MCF 10A (cell line): ENCODE measurements at regions not wholly inside any gene's neighbourhood (a gene's known extent, or its start where the extent isn't known, plus 50 kb on each side); places are given as distances from the start of the nearest gene placed in this dataset. TPM values are rescaled to one million over a fixed set of nuclear protein-coding genes. Genes with fewer than 3 reads are reported as not detected.

Experiments used
- BruUV-seq: library from RNA; stranded (reverse); fragments of 400-500 nt; replicated peaks from 2 replicates; lab custom pipeline; 2021; lab: Mats Ljungman, UMichigan
- CTCF ChIA-PET: fragments of 300-600 bp; sonication (Branson Sonifier 250); formaldehyde crosslinking; extraction: SDS; loops from one replicate; lab custom pipeline; 2021; ENCODE audit warnings: antibody characterized with exemption, inconsistent platforms; lab: Yijun Ruan, JAX
- POLR2A ChIA-PET: fragments of 300-600, 350-650 bp; sonication (Branson Sonifier 250); formaldehyde crosslinking; extraction: SDS; loops from one replicate; lab custom pipeline; 2020; ENCODE audit warnings: antibody characterized with exemption, inconsistent platforms; lab: Yijun Ruan, JAX
- DNase-seq: peaks from one replicate; pipeline ENCODE4 v3.0.0-alpha.2; 2018; ENCODE audit not compliant: unreplicated experiment
- H3K27ac Mint-ChIP-seq: one replicate; pipeline ENCODE4 v1.8.0; 2022; ENCODE audit warnings: mild to moderate bottlenecking, low read depth, mixed read lengths; ENCODE audit not compliant: unreplicated experiment
- H3K27me3 Mint-ChIP-seq: one replicate; pipeline ENCODE4 v1.8.0; 2022; ENCODE audit warnings: mixed read lengths; ENCODE audit not compliant: insufficient read depth, unreplicated experiment
- H3K36me3 Mint-ChIP-seq: one replicate; pipeline ENCODE4 v1.8.0; 2022; ENCODE audit warnings: mild to moderate bottlenecking, moderate library complexity, mixed read lengths; ENCODE audit not compliant: insufficient read depth, unreplicated experiment
- H3K4me1 Mint-ChIP-seq: one replicate; pipeline ENCODE4 v1.8.0; 2022; ENCODE audit warnings: mixed read lengths; ENCODE audit not compliant: insufficient read depth, unreplicated experiment
- H3K4me3 Mint-ChIP-seq: one replicate; pipeline ENCODE4 v1.8.0; 2022; ENCODE audit warnings: mild to moderate bottlenecking, moderate library complexity, mixed read lengths; ENCODE audit not compliant: unreplicated experiment
- H3K9me3 Mint-ChIP-seq: one replicate; pipeline ENCODE4 v1.8.0; 2022; ENCODE audit warnings: mixed read lengths; ENCODE audit not compliant: unreplicated experiment
- CTCF ChIP-seq: fragments of 200-600 bp; IDR thresholded peaks from one replicate; pipeline ENCODE4 v1.8.0; 2022; ENCODE audit warnings: antibody characterized with exemption, mild to moderate bottlenecking; ENCODE audit not compliant: unreplicated experiment
- intact Hi-C: fragments of 100-400 bp; cut with micrococcal nuclease; formaldehyde crosslinking; loops from 2 replicates; pipeline ENCODE4 v1.14.1; 2022
- microRNA-seq: library from miRNA; unstranded; fragments of <30 nt; microRNA quantifications from one replicate; pipeline ENCODE4 v1.2.0, GENCODE V29; 2022

GRCh38 chr11:24421766-24422165, 75.1 kb upstream of the LUZP2 start:
- POLR2A ChIA-PET, result no interaction called here
- DNase-seq, result no peak
- Mint-ChIP-seq H3K27ac (no peak overlapping the region), H3K27me3 (peaks cover 73% of the 10 kb centered on the region), H3K36me3 (no peaks in the 10 kb centered on the region), H3K9me3 (no peaks in the 10 kb centered on the region), H3K4me1 (no peaks in the 10 kb centered on the region), H3K4me3 (no peak overlapping the region)
- TF ChIP-seq CTCF, result no peak
- no TSS peak for BruUV-seq
- intact Hi-C loops, result no loop called here
- CTCF ChIA-PET, result no interaction called here

GRCh38 chr11:24422376-24422775, 74.5 kb upstream of the LUZP2 start:
- ChIA-PET POLR2A (no interaction called here), CTCF (no interaction called here)
- no peak overlapping the region for H3K27ac Mint-ChIP-seq
- no peak overlapping the region for H3K4me3 Mint-ChIP-seq
- peaks cover 73% of the 10 kb centered on the region for H3K27me3 Mint-ChIP-seq
- intact Hi-C loops, result no loop called here
- no peaks in the 10 kb centered on the region for H3K4me1 Mint-ChIP-seq
- no TSS peak for BruUV-seq
- TF ChIP-seq CTCF, result no peak
- H3K36me3 Mint-ChIP-seq, result no peaks in the 10 kb centered on the region
- no peak for DNase-seq
- no peaks in the 10 kb centered on the region for H3K9me3 Mint-ChIP-seq

- H3K9me3 Mint-ChIP-seq, result no peaks in the 10 kb centered on the region
- no peaks in the 10 kb centered on the region for H3K4me1 Mint-ChIP-seq
- ChIA-PET CTCF (no interaction called here), POLR2A (no interaction called here)
- BruUV-seq, result no TSS peak
- no peak overlapping the region for H3K27ac Mint-ChIP-seq
- peaks cover 45% of the 10 kb centered on the region for H3K27me3 Mint-ChIP-seq
- peak; percentile 1 for DNase-seq
- H3K36me3 Mint-ChIP-seq, result no peaks in the 10 kb centered on the region
- no peak overlapping the region for H3K4me3 Mint-ChIP-seq
- intact Hi-C loops, result no loop called here
- no peak for TF ChIP-seq CTCF
Observed at GRCh38 chr11:24437123-24437522, 59.7 kb upstream of the LUZP2 start.

Small RNA genes in the stretch of these regions (microRNA-seq; reads per million reads assigned to microRNA genes)
- not detected for gene MIR8054
